ENCODE measurements at regions not wholly inside any gene's neighbourhood (a gene's known extent, or its start where the extent isn't known, plus 50 kb on each side); places are given as distances from the start of the nearest gene placed in this dataset.

DNA sequence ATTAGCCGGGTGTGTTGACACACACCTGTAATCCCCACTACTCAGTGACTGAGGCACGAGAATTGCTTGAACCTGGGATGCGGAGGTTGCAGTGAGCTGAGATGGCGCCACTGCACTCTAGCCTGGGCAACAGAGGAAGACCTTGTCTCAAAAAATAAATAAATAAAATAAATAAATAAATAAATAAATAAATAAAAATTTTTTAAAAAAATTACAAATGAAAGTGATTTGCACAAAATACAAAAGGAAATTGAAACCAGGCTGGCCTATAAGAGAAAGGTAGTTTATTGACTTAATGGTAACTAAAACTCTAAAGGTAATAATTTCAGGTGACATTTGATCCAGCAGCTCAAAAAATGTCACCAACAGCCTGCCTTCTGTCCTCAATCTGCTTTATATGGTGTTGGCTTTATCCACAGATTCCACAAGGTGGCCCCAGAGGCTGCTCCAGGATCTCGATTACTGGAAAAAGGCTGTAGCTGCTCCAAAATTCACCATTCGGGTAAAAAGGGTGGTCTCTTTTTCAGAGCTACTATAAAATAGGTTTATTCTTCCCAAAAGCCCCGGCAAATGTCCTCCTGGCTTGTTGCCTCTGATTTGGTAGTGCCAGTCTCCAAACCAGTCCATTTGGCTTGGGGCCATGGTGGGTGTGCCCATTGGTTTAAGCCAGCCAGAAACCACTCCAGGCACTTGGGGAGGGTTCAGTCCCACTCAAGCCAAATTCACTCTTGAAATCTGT lies 61.4 kb upstream of the TRIM2 start:
- TF ChIP-seq CTCF (IDR thresholded peaks at IDR 0.05): peak; percentile 63 to 87
- Histone ChIP-seq H3K27ac (no peak overlapping the region), H3K36me3 (no peaks in the 10 kb centered on the region), H3K27me3 (no peaks in the 10 kb centered on the region), H3K9me3 (no peaks in the 10 kb centered on the region), H3K4me3 (no peak overlapping the region), H3K4me1 (peaks cover 5 to 17% of the 10 kb centered on the region in 2 donors)
- ATAC-seq (peak; percentile 90), DNase-seq (peak in 3 of 4 donors; percentile 70 to 86 (median 70))
- intact Hi-C loops (cut with DNase I): loop anchor here in 1 of 2 donors (5.0 kb wide), 1 partner anchor 174 kb away; no protein-coding TSS in a partner anchor

DNA sequence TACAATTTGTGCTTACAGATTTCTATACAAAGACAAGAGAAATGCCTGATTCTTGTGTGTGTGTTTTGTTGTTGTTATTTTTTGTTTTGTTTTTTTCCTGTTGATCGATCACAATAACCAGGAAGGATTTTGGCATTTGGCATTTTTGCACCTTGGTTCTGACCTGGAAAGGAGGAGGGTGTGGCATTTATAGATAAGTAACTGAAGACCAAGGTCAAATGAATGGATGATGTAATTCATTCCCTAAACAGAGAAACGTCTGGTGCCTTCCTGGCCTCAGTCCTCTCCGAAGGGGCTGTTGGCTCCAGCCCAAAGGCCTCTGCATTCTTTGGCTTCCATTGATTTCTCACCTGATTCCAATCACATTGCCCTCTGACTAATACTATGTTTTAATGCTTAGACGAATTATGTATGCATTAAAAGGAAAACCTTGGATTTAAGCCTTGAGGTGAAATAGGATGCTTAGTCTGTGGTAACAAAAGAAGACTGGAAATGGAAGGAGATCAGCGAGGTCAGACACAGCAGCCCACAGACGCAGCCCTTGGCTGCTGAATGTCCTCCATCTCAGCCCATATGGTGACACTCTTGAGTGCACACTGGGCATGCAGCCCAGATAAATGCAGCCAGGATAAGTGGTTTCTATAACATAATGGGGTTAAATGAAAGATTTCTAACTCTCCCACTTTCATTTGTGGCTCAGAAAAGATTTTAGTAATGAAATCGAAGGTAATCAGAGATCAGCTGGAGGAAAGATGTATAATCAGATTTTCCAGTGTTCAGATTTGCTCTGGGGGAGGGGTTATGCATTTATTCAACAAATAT lies 60.5 kb upstream of the TRIM2 start:
- Histone ChIP-seq H3K27ac (no peak overlapping the region), H3K9me3 (no peaks in the 10 kb centered on the region), H3K4me3 (no peak overlapping the region), H3K4me1 (peaks cover 5 to 15% of the 10 kb centered on the region in 2 donors), H3K36me3 (no peaks in the 10 kb centered on the region), H3K27me3 (no peaks in the 10 kb centered on the region)
- TF ChIP-seq CTCF (IDR thresholded peaks at IDR 0.05): no peak
- ATAC-seq (peak; percentile 36), DNase-seq (peak in 1 of 4 donors; percentile 78)
- intact Hi-C loops (cut with DNase I): loop anchor here in 1 of 2 donors (5.0 kb wide), 1 partner anchor 174 kb away; no protein-coding TSS in a partner anchor

DNA sequence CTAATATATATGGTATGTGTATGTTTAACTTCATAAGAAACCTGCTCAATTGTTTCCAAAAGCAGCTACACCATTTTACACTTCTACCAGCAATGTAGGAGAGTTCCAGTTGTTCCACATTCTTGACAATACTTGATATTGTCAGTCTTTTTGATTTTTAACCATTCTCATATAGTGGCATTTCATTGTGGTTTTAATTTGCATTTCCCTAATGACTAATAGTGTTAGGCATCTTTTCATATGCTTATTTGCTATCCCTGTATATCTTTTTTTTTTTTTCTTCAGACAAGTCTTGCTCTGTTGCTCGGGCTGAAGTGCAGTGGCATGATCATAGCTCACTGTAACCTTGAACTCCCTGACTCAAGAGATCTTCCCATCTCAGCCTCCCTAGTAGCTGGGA lies 58.2 kb upstream of the TRIM2 start:
- H3K9me3 ChIP-seq: no peaks in the 10 kb centered on the region
- no peaks in the 10 kb centered on the region for H3K36me3 ChIP-seq
- intact Hi-C loops (cut with DNase I): no loop called here

DNA sequence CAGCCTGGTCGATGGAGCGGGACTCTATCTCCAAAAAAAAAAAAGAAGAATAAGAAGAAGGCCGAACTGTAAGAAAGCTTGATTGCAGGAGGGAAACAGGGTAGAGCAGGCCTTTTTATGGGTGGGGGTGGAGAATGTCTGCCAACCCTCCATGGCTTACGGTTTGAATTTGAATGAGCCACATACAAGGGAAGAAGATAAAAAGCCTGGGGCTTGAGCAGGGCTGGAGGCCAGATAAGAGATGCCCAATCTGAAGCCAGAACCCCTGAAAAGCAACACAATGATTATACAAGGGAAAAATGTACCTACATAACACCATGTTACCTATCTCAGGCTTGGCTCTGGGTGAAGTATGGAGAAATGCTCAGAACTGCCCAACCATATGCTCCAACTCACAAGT lies 57.3 kb upstream of the TRIM2 start:
- peaks cover 0 to 2% of the 10 kb centered on the region in 2 donors for H3K27me3 ChIP-seq
- H3K4me3 ChIP-seq: no peak overlapping the region
- no peak overlapping the region for H3K27ac ChIP-seq
- no peaks in the 10 kb centered on the region for H3K9me3 ChIP-seq
- ATAC-seq (no peak), DNase-seq (no peak)
- peaks cover 5 to 21% of the 10 kb centered on the region in 2 donors for H3K4me1 ChIP-seq
- intact Hi-C loops (cut with DNase I): no loop called here
- H3K36me3 ChIP-seq: no peaks in the 10 kb centered on the region
- TF ChIP-seq CTCF (IDR thresholded peaks at IDR 0.05): no peak

More for the DNA sequence above, 58.2 kb upstream of the TRIM2 start:
- DNase-seq: no peak
- Histone ChIP-seq H3K27ac (no peak overlapping the region), H3K4me1 (peaks cover 5 to 12% of the 10 kb centered on the region in 2 donors), H3K4me3 (no peak overlapping the region), H3K27me3 (no peaks in the 10 kb centered on the region)
- TF ChIP-seq CTCF (IDR thresholded peaks at IDR 0.05): no peak
- ATAC-seq: no peak

DNA sequence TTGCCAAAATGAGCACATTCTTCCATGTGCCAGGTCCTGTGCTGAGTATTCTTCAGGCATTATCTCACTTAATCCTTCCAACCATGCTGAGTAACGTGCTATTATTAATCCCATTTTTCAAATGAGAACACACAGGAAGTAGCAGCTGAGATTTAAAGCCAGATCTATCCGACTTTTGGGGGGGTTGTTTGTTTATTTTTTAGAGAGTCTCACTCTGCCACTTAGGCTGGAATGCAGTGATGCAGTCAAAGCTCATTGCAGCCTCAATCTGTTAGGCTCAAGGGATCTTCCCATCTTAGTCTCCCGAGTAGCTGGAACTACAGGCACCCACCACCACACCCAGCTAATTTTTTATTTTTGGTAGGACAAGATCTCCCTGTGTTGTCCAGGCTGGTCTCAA lies 55.5 kb upstream of the TRIM2 start:
- Histone ChIP-seq H3K4me3 (no peak overlapping the region), H3K9me3 (no peaks in the 10 kb centered on the region), H3K4me1 (peaks cover 5 to 29% of the 10 kb centered on the region in 2 donors), H3K36me3 (no peaks in the 10 kb centered on the region), H3K27ac (no peak overlapping the region), H3K27me3 (peaks cover 0 to 20% of the 10 kb centered on the region in 2 donors)
- intact Hi-C loops (cut with DNase I): no loop called here
- no peak for ATAC-seq
- TF ChIP-seq CTCF (IDR thresholded peaks at IDR 0.05): no peak
- DNase-seq: no peak

Measured in left lung (tissue), 4 donors.